B cell (primary cell): ENCODE measurements at regions not wholly inside any gene's neighbourhood (a gene's known extent, or its start where the extent isn't known, plus 50 kb on each side); places are given as distances from the start of the nearest gene placed in this dataset.

Experiments
- EZH2 ChIP-seq: IDR thresholded peaks from 2 replicates; pipeline ENCODE4 v1.6.1; 2012; ENCODE audit warnings: borderline replicate concordance, low read depth, mild to moderate bottlenecking, moderate library complexity, low read length; ENCODE audit not compliant: insufficient read depth, poor library complexity, severe bottlenecking
- TF ChIP-seq, protein P1 (sequence below): fragments of 200-600 bp; IDR thresholded peaks from one replicate; pipeline ENCODE4 v1.8.0; 2022; ENCODE audit warnings: antibody characterized with exemption, mild to moderate bottlenecking

DNA sequence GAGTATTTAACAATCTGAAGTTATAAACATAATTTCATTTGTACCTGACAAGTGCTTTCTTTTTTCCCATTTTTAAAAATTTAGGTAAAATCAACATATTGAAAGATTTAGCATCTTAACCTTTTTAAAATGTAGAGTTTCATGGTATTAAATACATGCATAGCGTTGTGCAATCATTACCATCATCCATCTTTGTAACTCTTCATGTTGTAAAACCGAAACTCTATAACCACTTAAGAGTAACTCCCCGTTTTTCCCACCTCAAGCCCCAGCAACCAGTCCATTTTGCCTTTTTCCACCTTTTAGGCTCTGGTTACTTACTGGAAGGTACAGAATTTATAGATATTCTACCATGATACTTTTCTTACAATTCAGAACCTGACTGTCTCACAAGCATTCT, 892.5 kb downstream of the DNAJB9 start:
- TF ChIP-seq, protein P1, sequence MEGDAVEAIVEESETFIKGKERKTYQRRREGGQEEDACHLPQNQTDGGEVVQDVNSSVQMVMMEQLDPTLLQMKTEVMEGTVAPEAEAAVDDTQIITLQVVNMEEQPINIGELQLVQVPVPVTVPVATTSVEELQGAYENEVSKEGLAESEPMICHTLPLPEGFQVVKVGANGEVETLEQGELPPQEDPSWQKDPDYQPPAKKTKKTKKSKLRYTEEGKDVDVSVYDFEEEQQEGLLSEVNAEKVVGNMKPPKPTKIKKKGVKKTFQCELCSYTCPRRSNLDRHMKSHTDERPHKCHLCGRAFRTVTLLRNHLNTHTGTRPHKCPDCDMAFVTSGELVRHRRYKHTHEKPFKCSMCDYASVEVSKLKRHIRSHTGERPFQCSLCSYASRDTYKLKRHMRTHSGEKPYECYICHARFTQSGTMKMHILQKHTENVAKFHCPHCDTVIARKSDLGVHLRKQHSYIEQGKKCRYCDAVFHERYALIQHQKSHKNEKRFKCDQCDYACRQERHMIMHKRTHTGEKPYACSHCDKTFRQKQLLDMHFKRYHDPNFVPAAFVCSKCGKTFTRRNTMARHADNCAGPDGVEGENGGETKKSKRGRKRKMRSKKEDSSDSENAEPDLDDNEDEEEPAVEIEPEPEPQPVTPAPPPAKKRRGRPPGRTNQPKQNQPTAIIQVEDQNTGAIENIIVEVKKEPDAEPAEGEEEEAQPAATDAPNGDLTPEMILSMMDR = no peak
- no peak for TF ChIP-seq EZH2
